ENCODE measurements at regions not wholly inside any gene's neighbourhood (a gene's known extent, or its start where the extent isn't known, plus 50 kb on each side); places are given as distances from the start of the nearest gene placed in this dataset.

GRCh38 chr11:33642461-33643166, 58.0 kb downstream of the C11orf91 start:
- H3K27ac ChIP-seq (ENCODE audit: low read length) = no peak overlapping the region
- no peak overlapping the region for H3K4me3 ChIP-seq (ENCODE audit: low read length)
- no peaks in the 10 kb centered on the region for H3K4me1 Mint-ChIP-seq
- peaks cover 4% of the 10 kb centered on the region for H3K27me3 ChIP-seq (ENCODE audit: control insufficient read depth, insufficient read depth, low read length)
- H3K36me3 Mint-ChIP-seq = no peaks in the 10 kb centered on the region
- TF ChIP-seq, protein P1, sequence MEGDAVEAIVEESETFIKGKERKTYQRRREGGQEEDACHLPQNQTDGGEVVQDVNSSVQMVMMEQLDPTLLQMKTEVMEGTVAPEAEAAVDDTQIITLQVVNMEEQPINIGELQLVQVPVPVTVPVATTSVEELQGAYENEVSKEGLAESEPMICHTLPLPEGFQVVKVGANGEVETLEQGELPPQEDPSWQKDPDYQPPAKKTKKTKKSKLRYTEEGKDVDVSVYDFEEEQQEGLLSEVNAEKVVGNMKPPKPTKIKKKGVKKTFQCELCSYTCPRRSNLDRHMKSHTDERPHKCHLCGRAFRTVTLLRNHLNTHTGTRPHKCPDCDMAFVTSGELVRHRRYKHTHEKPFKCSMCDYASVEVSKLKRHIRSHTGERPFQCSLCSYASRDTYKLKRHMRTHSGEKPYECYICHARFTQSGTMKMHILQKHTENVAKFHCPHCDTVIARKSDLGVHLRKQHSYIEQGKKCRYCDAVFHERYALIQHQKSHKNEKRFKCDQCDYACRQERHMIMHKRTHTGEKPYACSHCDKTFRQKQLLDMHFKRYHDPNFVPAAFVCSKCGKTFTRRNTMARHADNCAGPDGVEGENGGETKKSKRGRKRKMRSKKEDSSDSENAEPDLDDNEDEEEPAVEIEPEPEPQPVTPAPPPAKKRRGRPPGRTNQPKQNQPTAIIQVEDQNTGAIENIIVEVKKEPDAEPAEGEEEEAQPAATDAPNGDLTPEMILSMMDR (IDR thresholded peaks at IDR 0.05) = no peak
- no peaks in the 10 kb centered on the region for H3K36me3 ChIP-seq (ENCODE audit: control insufficient read depth, insufficient read depth, low read length)
- no peaks in the 10 kb centered on the region for H3K4me1 ChIP-seq (ENCODE audit: control insufficient read depth, insufficient read depth, low read length)
- peaks cover 2 to 3% of the 10 kb centered on the region in 2 donors for H3K9me3 Mint-ChIP-seq
- peaks cover 8 to 21% of the 10 kb centered on the region in 2 donors for H3K27me3 Mint-ChIP-seq (ENCODE audit: low read depth in 2 of 2)
- H3K4me3 Mint-ChIP-seq = no peak overlapping the region
- 88% methylated on average over 8 of the region's 8 CpGs for WGBS (ENCODE audit: insufficient coverage)
- no peak for ATAC-seq
- H3K27ac Mint-ChIP-seq = no peak overlapping the region
- no peaks in the 10 kb centered on the region for H3K9me3 ChIP-seq (ENCODE audit: control insufficient read depth, insufficient read depth, low read length)
- intact Hi-C loops (cut with micrococcal nuclease) = no loop called here
- no peak for DNase-seq

- 64% methylated on average over 6 of the region's 8 CpGs for WGBS (ENCODE audit: insufficient coverage)
- Mint-ChIP-seq H3K36me3 (no peaks in the 10 kb centered on the region), H3K27me3 (ENCODE audit: low read depth in 2 of 2) (peaks cover 8 to 24% of the 10 kb centered on the region in 2 donors), H3K9me3 (peaks cover 2 to 3% of the 10 kb centered on the region in 2 donors), H3K4me1 (no peaks in the 10 kb centered on the region), H3K27ac (no peak overlapping the region), H3K4me3 (no peak overlapping the region)
- Histone ChIP-seq H3K4me1 (ENCODE audit: control insufficient read depth, insufficient read depth, low read length) (no peaks in the 10 kb centered on the region), H3K27me3 (ENCODE audit: control insufficient read depth, insufficient read depth, low read length) (peaks cover 4% of the 10 kb centered on the region), H3K27ac (ENCODE audit: low read length) (no peak overlapping the region), H3K9me3 (ENCODE audit: control insufficient read depth, insufficient read depth, low read length) (no peaks in the 10 kb centered on the region), H3K36me3 (ENCODE audit: control insufficient read depth, insufficient read depth, low read length) (no peaks in the 10 kb centered on the region), H3K4me3 (ENCODE audit: low read length) (no peak overlapping the region)
- DNase-seq (no peak), ATAC-seq (no peak)
- intact Hi-C loops (cut with micrococcal nuclease) = no loop called here
- TF ChIP-seq, protein P1 (IDR thresholded peaks at IDR 0.05) = no peak
Observed at GRCh38 chr11:33640730-33641371, 59.8 kb downstream of the C11orf91 start.

GRCh38 chr11:33638608-33639007, 62.0 kb downstream of the C11orf91 start:
- Mint-ChIP-seq H3K27me3 (ENCODE audit: low read depth in 2 of 2) (peaks cover 8 to 23% of the 10 kb centered on the region in 2 donors), H3K36me3 (no peaks in the 10 kb centered on the region), H3K27ac (no peak overlapping the region), H3K9me3 (peaks cover 2 to 3% of the 10 kb centered on the region in 2 donors), H3K4me3 (no peak overlapping the region), H3K4me1 (no peaks in the 10 kb centered on the region)
- Histone ChIP-seq H3K4me1 (ENCODE audit: control insufficient read depth, insufficient read depth, low read length) (no peaks in the 10 kb centered on the region), H3K27me3 (ENCODE audit: control insufficient read depth, insufficient read depth, low read length) (peaks cover 2% of the 10 kb centered on the region), H3K4me3 (ENCODE audit: low read length) (no peak overlapping the region), H3K9me3 (ENCODE audit: control insufficient read depth, insufficient read depth, low read length) (no peaks in the 10 kb centered on the region), H3K36me3 (ENCODE audit: control insufficient read depth, insufficient read depth, low read length) (no peaks in the 10 kb centered on the region), H3K27ac (ENCODE audit: low read length) (no peak overlapping the region)
- TF ChIP-seq, protein P1 (IDR thresholded peaks at IDR 0.05) = no peak
- no CpG with 5 or more reads among the region's 1 CpG for WGBS (ENCODE audit: insufficient coverage)
- intact Hi-C loops (cut with micrococcal nuclease) = no loop called here
- no peak for ATAC-seq
- DNase-seq = no peak

Measured in natural killer cell (primary cell).